GM19324 (cell line): ENCODE measurements at regions not wholly inside any gene's neighbourhood (a gene's known extent, or its start where the extent isn't known, plus 50 kb on each side); places are given as distances from the start of the nearest gene placed in this dataset.
"Not testable (repeated sequence)": the region's sequence is repeated elsewhere in the genome, so short reads cannot be mapped to it uniquely, and the experiment has no call there.

ENCODE experiments used
- ATAC-seq: cut with Tn5 transposase; IDR thresholded peaks from one replicate; pipeline ENCODE4 v1.9.1; 2021; ENCODE audit warnings: mild to moderate bottlenecking, moderate library complexity; ENCODE audit not compliant: unreplicated experiment, low FRiP score

DNA sequence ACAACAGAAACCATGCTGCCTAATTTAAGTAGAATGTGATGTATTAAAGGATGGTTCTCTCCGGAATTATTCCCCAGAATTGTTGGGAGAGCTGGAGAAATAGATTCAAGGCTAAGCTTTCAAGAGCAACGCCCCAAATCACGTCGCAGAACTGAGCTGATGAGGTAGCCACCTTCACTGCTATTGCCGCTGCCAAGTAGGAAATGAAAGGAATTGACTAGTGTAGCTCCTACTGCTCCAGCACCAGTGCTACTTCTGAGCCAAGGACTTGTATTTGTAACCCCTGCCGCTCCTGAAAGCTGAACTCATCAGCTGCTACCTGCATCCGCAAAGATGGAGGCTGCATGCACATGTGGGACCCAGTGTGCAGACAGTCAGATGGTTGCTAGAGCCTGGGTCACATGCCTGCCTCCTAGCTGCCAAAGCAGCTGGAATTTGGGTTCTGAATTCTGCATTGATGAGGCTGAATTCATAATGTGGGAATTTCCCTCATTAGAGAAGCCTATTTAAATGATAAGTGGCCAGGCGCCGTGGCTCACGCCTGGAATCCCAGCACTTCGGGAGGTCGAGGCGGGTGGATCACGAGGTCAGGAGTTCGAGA lies 173.9 kb downstream of the PDGFRA start:
- no peak for ATAC-seq

DNA sequence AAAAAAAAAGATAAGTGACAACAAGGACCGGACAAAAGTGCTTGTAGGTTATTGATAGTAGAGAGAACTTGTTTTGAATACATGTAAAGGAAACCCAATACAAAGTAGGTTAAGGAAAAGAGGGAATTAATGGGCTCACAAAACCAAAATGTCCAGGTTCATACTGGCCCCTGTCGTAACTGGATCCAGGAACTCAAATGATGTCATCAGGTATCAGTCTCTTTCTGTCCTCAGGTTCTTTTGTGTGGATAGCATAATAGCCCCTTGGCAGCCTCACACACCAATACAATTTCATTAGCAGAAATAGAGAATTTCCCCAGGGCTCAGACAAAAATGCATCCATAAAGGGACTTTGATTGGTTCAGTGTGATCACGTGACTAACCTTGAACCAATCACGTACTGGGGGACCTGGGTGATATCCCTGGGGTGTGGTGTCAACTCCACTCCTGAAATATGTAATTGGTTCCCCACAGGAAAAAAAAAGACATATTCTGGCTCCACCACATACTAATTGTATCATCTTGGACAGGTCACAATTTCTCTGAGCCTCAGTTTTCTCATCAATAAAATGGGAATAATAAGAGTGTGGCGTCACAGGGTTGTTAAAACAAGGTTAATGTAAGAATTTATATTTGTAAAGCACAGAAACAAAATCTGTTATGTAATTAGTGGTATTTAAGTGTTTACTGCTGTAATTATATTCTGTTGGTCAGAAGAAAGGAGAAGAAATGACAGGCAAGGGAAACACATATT lies 174.8 kb downstream of the PDGFRA start:
- ATAC-seq: no peak

GRCh38 chr4:54409270-54409817 lies 180.3 kb downstream of the PDGFRA start:
- not testable (repeated sequence) for ATAC-seq

- no peak for ATAC-seq
Measured at GRCh38 chr4:54414545-54414944, 185.5 kb downstream of the PDGFRA start.

GRCh38 chr4:54417476-54417875 lies 188.4 kb downstream of the PDGFRA start:
- ATAC-seq: no peak

- no peak for ATAC-seq
Measured at GRCh38 chr4:54418468-54418867, 189.4 kb downstream of the PDGFRA start.

- ATAC-seq: no peak
Measured at GRCh38 chr4:54423066-54423465, 194.0 kb downstream of the PDGFRA start.

GRCh38 chr4:54427826-54428225 lies 198.7 kb downstream of the PDGFRA start:
- ATAC-seq: no peak

DNA sequence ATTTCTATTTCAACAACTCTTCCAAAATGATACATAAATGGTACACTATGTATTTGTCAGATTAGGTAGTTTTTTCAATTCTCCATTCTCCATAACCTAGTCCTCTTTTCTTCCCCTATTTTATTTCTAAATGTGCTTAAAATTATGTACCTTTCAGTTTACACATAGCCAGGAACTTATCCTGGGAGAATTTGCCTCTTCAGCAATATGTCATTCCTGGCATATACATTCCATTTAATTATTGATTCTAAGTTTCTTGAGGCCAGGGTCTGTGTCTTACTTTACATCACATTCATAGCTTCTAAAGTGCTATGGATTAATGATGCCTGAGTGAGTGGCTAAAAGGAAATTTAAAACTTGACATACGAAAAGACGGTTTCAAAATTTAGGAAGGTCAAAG lies 199.8 kb downstream of the PDGFRA start:
- no peak for ATAC-seq

GRCh38 chr4:54433686-54434085 lies 204.6 kb downstream of the PDGFRA start:
- ATAC-seq: no peak

DNA sequence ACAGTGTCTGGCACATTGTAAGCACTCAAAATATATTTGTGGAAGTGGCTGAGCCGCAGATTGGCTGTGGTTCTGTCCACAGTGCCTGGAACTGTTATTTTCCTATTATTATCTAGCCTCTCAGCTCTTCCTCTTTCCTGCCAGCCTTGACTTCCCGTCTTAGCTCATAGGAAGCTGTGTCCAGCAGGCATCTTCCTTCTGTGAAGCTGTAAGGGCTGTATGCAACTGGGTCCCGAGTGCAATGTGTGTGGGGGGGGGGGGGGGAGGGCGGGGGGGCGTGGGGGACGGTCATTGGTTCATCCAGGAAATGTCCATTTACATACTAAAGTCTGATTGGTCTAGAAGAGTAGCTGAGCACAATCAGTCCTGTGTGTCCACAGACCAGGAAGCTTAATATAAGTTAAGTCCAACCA lies 210.7 kb downstream of the PDGFRA start:
- ATAC-seq: no peak

GRCh38 chr4:54440394-54441136 lies 211.5 kb downstream of the PDGFRA start:
- no peak for ATAC-seq

DNA sequence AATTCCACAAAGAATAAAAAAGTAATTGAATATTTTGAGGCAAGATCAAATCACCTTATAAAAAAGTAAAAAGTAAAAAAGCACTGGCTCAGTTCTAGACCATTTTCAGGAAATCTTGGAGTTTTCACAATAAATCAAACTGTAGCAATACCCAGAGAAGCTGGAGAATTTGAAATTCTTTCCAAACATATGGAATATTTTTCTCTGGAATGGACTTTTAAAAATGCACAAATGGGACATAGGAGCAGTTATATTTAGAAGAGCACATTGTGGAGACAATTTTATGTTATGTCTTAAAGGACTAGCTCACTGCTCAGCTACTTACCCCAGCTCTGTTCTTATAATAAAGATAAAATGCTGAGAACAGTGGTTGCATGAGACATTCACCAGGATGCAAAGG lies 211.9 kb upstream of the KIT start:
- ATAC-seq: no peak

DNA sequence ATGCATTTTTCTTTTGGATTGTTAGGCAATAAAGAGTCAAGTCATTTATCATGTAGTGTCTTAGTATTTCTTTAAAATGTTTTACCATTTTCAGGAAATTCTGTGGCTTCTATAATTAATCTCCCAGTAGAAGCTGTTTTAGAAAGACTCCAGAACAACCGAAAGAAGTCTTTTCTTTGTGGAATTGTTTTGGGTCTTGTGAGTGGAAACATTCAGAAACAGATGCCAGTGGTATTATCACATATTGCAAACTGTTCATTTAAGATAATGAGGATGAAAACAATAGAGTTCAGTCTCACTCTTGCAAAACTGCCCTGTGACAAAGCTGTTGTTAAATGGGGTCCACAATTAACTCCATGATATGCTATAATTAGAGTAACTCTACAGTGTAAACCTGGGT lies 211.2 kb upstream of the KIT start:
- no peak for ATAC-seq

- ATAC-seq: no peak
Measured at GRCh38 chr4:54447304-54447703, 210.5 kb upstream of the KIT start.

- ATAC-seq: no peak
Measured at GRCh38 chr4:54449999-54450398, 207.8 kb upstream of the KIT start.

DNA sequence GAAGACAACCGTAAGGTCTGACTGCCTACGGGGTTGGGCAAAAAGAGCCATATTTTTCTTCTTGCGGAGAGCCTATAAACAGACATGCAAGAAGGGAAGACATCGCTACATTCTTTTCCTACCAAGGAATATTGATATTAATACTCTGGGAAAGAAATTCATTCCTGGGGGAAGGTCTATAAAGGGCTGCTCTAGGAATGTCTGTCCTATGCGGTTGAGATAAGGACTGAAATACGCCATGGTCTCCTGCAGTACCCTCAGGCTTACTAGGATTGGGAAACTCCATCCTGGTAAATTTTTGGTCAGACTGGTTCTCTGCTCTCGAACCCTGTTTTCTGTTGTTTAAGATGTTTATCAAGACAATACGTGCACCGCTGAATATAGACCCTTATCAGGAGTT lies 190.8 kb upstream of the KIT start:
- not testable (repeated sequence) for ATAC-seq

DNA sequence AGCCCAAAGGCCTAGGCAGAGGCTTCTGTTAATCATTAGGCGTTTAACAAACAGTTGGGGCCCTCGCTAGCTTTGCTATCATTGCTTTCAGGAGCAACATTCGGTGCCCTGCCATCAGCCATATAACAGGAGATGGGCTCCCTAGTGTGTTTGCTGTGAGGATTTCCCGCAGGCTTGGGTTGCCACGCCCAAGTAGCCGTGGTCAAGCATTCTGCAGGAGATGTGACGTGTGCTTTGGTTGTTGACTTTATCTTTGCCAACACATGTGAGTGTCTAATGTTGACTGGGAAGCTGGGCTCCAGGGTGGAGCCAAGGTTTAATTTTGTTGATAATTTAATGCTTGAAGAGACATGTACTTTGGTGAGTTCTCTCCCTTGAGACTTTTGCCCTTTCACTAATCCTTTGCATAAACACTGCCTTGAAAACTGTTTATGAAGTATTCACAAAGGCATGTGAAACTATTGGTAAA lies 184.6 kb upstream of the KIT start:
- no peak for ATAC-seq

- ATAC-seq: no peak
Measured at GRCh38 chr4:54473798-54474197, 184.0 kb upstream of the KIT start.

GRCh38 chr4:54475546-54475945 lies 182.2 kb upstream of the KIT start:
- ATAC-seq: no peak

DNA sequence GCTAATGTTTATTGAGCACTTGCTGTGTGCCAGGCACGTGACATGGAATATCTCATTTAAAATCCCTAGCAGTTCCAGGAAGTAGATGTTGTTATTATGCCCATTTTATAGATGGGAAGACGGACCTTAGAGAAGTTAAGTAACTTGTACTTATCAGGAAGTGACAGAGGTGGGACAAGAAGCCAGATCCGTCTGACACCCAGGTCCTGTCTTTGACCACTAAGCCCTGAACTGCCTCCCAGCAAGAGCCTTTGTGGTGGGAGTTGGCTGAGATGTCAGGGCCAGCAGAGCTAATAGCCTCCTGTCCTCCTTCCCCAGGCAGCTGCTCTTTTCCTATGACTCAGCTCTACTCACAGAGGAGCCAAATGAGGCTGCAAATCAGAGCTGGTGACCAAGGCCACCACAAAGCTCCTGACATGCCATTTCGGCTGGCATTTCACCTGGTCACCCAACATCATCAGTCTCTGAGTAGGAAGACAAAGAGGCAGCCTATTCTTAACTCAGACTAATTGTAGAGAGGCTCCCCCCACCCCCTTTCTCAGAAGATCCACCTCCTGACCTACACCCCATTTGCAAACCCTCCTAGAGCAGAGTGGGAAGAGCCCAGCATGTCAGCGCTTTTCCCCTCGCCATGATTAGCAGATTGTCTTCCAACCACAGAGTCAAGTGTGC lies 175.1 kb upstream of the KIT start:
- ATAC-seq: no peak
